Inflammatory macrophage (primary cell): ENCODE measurements at regions not wholly inside any gene's neighbourhood (a gene's known extent, or its start where the extent isn't known, plus 50 kb on each side); places are given as distances from the start of the nearest gene placed in this dataset.
"Not testable (repeated sequence)": the region's sequence is repeated elsewhere in the genome, so short reads cannot be mapped to it uniquely, and the experiment has no call there.

ENCODE experiments used
- DNase-seq, 2 donors: peaks; one replicate each; pipeline ENCODE4 v3.0.0-alpha.2; 2020 to 2022

- no peak for DNase-seq
These were observed 614.4 kb upstream of the NR2F2 start for GRCh38 chr15:95715906-95716656.

GRCh38 chr15:95716708-95717107 is 613.8 kb upstream of the NR2F2 start:
- DNase-seq, result no peak

- DNase-seq, result no peak
These were observed 612.1 kb upstream of the NR2F2 start for GRCh38 chr15:95718441-95718840.

GRCh38 chr15:95724908-95725633 is 605.4 kb upstream of the NR2F2 start:
- DNase-seq, result no peak

GRCh38 chr15:95726891-95727290 is 603.6 kb upstream of the NR2F2 start:
- DNase-seq, result no peak

GRCh38 chr15:95733931-95734330 is 596.6 kb upstream of the NR2F2 start:
- no peak for DNase-seq

- DNase-seq, result no peak
These were observed 595.8 kb upstream of the NR2F2 start for GRCh38 chr15:95734422-95735316.

- DNase-seq, result no peak
These were observed 593.4 kb upstream of the NR2F2 start for GRCh38 chr15:95737060-95737459.

GRCh38 chr15:95739131-95739530 is 591.4 kb upstream of the NR2F2 start:
- DNase-seq, result no peak

- DNase-seq, result no peak
These were observed 588.7 kb upstream of the NR2F2 start for GRCh38 chr15:95741830-95742229.

GRCh38 chr15:95742256-95742655 is 588.2 kb upstream of the NR2F2 start:
- DNase-seq, result no peak

GRCh38 chr15:95742836-95743235 is 587.7 kb upstream of the NR2F2 start:
- DNase-seq, result no peak

- DNase-seq, result no peak
These were observed 573.3 kb upstream of the NR2F2 start for GRCh38 chr15:95757171-95757570.

- DNase-seq, result no peak
These were observed 572.0 kb upstream of the NR2F2 start for GRCh38 chr15:95758451-95758850.

- DNase-seq, result no peak
These were observed 571.6 kb upstream of the NR2F2 start for GRCh38 chr15:95758851-95759250.

GRCh38 chr15:95760508-95760907 is 570.0 kb upstream of the NR2F2 start:
- DNase-seq, result no peak

- no peak for DNase-seq
These were observed 568.9 kb upstream of the NR2F2 start for GRCh38 chr15:95761501-95762165.

- no peak for DNase-seq
These were observed 567.1 kb upstream of the NR2F2 start for GRCh38 chr15:95763426-95763825.

GRCh38 chr15:95765161-95765560 is 565.3 kb upstream of the NR2F2 start:
- no peak for DNase-seq

- DNase-seq, result no peak
These were observed 560.3 kb upstream of the NR2F2 start for GRCh38 chr15:95770196-95770595.

GRCh38 chr15:95772982-95773381 is 557.5 kb upstream of the NR2F2 start:
- no peak for DNase-seq

GRCh38 chr15:95784508-95784907 is 546.0 kb upstream of the NR2F2 start:
- DNase-seq, result no peak

GRCh38 chr15:95785276-95785675 is 545.2 kb upstream of the NR2F2 start:
- not testable (repeated sequence) for DNase-seq
